ENCODE measurements at regions not wholly inside any gene's neighbourhood (a gene's known extent, or its start where the extent isn't known, plus 50 kb on each side); places are given as distances from the start of the nearest gene placed in this dataset.

DNA sequence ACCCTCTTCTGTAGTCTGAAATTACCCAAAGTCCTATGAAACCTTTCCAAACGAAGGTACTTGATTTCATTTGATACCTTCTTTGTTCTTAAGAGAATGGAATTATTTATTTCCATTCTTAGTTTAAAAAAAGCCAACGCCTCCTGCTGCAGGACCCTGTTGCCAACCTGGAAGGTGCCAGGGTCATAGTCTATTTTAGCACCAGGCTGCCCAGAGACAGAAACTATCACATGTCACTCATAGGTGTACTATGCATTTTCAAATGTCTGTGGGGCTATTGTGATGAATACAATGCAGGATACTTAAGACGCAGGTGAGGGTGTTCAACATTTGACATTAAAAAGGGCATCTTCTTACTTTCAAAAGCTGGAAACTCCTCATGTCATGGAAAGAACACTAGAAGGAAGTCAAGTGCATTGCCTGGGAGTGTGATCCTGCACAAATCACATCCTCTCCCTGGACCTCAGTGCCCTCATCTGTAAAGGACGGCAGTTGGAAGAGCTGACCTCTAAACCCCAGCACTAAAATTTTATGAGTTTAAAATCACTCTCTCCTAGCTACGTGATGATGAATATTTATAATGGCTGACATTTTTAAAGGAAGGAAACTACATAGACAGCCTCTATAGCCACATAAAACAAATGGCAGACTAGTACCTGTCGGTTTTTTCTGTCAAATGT is 107.3 kb upstream of the SYT6 start:
- TF ChIP-seq, protein P1, sequence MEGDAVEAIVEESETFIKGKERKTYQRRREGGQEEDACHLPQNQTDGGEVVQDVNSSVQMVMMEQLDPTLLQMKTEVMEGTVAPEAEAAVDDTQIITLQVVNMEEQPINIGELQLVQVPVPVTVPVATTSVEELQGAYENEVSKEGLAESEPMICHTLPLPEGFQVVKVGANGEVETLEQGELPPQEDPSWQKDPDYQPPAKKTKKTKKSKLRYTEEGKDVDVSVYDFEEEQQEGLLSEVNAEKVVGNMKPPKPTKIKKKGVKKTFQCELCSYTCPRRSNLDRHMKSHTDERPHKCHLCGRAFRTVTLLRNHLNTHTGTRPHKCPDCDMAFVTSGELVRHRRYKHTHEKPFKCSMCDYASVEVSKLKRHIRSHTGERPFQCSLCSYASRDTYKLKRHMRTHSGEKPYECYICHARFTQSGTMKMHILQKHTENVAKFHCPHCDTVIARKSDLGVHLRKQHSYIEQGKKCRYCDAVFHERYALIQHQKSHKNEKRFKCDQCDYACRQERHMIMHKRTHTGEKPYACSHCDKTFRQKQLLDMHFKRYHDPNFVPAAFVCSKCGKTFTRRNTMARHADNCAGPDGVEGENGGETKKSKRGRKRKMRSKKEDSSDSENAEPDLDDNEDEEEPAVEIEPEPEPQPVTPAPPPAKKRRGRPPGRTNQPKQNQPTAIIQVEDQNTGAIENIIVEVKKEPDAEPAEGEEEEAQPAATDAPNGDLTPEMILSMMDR (IDR thresholded peaks at IDR 0.05; ENCODE audit: low read depth, low read length) = no peak

DNA sequence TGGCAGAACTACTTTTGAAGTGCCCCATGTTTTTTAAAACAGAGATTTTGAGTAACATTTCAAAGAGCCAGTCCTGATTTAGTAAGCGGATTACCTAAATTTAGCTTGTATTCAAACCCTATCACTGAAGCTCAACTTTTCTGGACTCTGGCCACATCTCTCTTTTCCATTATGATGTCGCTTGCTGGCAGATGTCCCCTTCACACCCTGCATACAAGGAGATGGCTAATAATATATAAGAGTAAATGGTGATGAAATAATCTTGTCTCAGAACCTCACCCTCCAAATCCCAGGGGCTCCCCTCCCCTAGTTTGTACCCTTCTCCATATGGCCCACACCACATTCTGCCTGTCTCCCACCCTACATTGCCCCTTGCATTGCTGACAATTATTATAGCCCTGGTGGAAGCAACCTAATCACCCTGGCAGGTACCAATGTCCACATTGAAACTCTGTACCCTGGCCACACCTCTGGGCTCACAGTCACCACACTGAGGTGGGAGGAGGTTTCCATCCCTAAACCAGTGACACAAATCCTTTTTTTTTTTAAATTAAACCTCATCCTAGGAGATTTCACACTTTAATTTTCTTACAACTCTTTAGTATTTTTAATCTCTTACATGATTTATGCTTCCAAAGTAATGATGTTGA is 106.0 kb upstream of the SYT6 start:
- DNase-seq (ENCODE audit: extremely low read depth, low read depth) = no peak
- TF ChIP-seq, protein P1 (IDR thresholded peaks at IDR 0.05; ENCODE audit: low read depth, low read length) = no peak

More for the DNA sequence above, 107.3 kb upstream of the SYT6 start:
- no peak for DNase-seq (ENCODE audit: extremely low read depth, low read depth)

DNA sequence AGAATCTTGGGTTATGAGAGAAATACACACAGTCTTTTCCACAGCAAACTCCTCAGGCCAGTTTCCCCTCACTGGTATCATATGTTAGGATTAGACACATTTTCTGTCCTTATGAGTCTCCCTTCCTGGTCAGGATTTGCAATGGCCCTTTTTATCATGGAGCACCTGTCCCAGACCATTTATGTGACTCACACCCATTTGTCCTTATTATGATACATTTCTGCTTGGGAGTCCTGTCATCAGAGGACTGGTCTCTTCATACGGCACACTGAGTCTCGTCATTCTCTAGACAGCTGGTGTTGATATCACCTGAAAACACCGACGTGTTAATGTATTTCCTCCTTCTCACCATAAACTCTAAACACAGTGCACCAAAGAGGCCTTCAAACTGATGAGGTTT is 105.0 kb upstream of the SYT6 start:
- DNase-seq (ENCODE audit: extremely low read depth, low read depth) = no peak
- TF ChIP-seq, protein P1 (IDR thresholded peaks at IDR 0.05; ENCODE audit: low read depth, low read length) = no peak

DNA sequence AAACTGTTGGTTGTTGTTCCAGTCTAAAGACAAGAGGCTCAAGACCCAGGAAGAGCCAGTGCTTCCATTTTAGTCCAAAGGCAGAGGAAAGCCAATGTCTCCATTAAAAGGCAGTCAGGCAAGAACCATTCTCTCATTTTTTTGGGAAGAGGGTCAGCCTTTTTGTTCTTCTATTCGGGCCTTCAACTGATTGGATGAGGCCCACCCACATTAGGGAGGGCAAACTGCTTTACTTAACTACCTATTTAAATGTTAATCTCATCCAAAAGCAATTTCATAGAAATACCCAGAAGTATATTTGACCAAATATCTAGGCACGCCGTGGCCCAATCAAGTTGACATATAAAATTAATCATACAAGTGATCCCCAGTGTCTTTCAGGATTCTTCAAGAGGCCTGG is 104.4 kb upstream of the SYT6 start:
- TF ChIP-seq, protein P1 (IDR thresholded peaks at IDR 0.05; ENCODE audit: low read depth, low read length) = no peak
- no peak for DNase-seq (ENCODE audit: extremely low read depth, low read depth)

DNA sequence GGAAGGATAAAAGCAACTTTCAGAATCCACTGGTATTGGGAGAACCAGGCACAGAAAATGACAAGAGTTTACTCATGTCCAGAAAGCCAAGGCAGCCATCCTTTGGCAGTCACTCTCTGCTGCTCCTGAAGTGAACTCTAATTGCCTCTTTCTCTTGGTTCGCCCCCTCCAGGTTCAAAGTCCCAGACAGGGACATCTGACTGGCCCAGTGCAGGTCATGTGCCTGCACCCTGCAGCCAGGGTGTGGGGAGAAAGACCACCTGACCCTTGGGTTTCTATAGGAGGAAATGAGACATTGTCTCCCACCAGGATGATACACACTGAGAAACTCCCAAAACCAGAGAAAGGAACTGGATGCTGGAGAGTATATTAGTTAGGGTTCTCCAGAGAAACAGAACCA is 103.9 kb upstream of the SYT6 start:
- TF ChIP-seq, protein P1 (IDR thresholded peaks at IDR 0.05; ENCODE audit: low read depth, low read length) = no peak
- no peak for DNase-seq (ENCODE audit: extremely low read depth, low read depth)

DNA sequence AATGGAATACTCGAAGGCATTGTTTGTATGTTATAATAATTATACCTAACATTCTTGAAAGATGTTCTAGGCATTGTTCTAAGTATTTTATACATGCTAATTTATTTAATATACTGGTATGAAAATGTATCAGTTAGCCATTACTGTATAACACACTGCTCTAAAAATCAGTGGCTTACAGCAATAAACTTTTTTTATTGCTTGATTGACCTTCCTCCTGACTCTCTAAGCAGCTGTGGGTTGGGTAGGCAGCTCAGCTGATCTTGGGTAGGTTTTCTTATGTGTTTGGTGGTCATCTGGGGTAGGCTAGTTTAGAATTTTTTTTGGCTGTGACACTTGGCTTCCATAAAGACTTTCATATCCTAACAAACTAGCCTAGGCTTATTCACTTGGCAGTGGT is 100.2 kb upstream of the SYT6 start:
- TF ChIP-seq, protein P1 (IDR thresholded peaks at IDR 0.05; ENCODE audit: low read depth, low read length) = no peak
- DNase-seq (ENCODE audit: extremely low read depth, low read depth) = no peak

DNA sequence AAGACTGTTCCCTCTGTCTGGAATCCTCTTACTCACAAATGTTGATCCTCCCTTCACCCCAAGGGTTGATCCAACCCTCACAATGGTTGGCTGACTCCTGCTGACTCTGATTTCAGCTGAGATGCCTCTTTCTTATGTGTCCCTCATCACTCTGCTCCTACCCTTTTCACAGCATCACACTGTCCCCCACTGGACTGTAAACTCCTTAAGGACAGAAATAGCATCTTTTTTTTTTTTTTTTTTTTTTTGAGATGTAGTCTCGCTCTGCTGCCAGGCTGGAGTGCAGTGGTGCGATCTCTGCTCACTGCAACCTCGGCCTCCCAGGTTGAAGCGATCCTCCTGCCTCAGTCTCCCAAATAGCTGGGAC is 97.9 kb upstream of the SYT6 start:
- TF ChIP-seq, protein P1 (IDR thresholded peaks at IDR 0.05; ENCODE audit: low read depth, low read length) = no peak
- DNase-seq (ENCODE audit: extremely low read depth, low read depth) = no peak
